WTC11 (cell line): ENCODE measurements at regions not wholly inside any gene's neighbourhood (a gene's known extent, or its start where the extent isn't known, plus 50 kb on each side); places are given as distances from the start of the nearest gene placed in this dataset.

ENCODE experiments used
- ATAC-seq: fragments of 200-7000 bp; cut with Tn5 transposase; 2 replicates; pipeline ENCODE4 v1.10.0; 2021; ENCODE audit warnings: mild to moderate bottlenecking, moderate library complexity
- CTCF ChIA-PET: fragments of 300-600 bp; sonication (Branson Sonifier 250); formaldehyde crosslinking; loops from one replicate; lab custom pipeline; 2021; ENCODE audit warnings: antibody characterized with exemption; lab: Charles Lee
- POLR2A ChIA-PET: fragments of 350-600 bp; sonication (Branson Sonifier 250); formaldehyde crosslinking; loops from one replicate; lab custom pipeline; 2021; ENCODE audit warnings: antibody characterized with exemption; lab: Charles Lee
- DNase-seq: peaks from one replicate; pipeline ENCODE4 v3.0.0; 2021; ENCODE audit warnings: low spot score
- H3K27ac Mint-ChIP-seq: 2 replicates; pipeline ENCODE4 v1.8.0; 2021; ENCODE audit warnings: mixed read lengths
- H3K27me3 Mint-ChIP-seq: 2 replicates; pipeline ENCODE4 v1.8.0; 2021; ENCODE audit warnings: low read depth, mild to moderate bottlenecking, moderate library complexity, mixed read lengths
- H3K36me3 Mint-ChIP-seq: 2 replicates; pipeline ENCODE4 v1.8.0; 2021; ENCODE audit warnings: mixed read lengths
- H3K4me1 Mint-ChIP-seq: 2 replicates; pipeline ENCODE4 v1.8.0; 2022; ENCODE audit warnings: mixed read lengths
- H3K4me3 Mint-ChIP-seq: 2 replicates; pipeline ENCODE4 v1.8.0; 2021; ENCODE audit warnings: mild to moderate bottlenecking, moderate library complexity, mixed read lengths
- H3K9me3 Mint-ChIP-seq: 2 replicates; pipeline ENCODE4 v1.8.0; 2021; ENCODE audit warnings: mixed read lengths
- CDX4 ChIP-seq: fragments of 250-450 bp; sonication (Bioruptor Pico); IDR thresholded peaks from 2 replicates; pipeline ENCODE4 v1.9.0; 2021; ENCODE audit warnings: moderate library complexity, mild to moderate bottlenecking, inconsistent platforms, borderline replicate concordance
- CREB1 ChIP-seq: sonication (generic); formaldehyde crosslinking; IDR thresholded peaks from 2 replicates; pipeline ENCODE4 v1.8.0; 2023; ENCODE audit warnings: mild to moderate bottlenecking, missing genetic modification reagents
- EMX1 ChIP-seq: fragments of 250-450 bp; sonication (Bioruptor Pico); IDR thresholded peaks from 2 replicates; pipeline ENCODE4 v1.8.0; 2021; ENCODE audit warnings: mild to moderate bottlenecking
- ERG ChIP-seq: fragments of 250-450 bp; sonication (Bioruptor Pico); IDR thresholded peaks from 2 replicates; pipeline ENCODE4 v1.8.0; 2021; ENCODE audit warnings: mild to moderate bottlenecking
- ESRRA ChIP-seq: sonication (generic); formaldehyde crosslinking; IDR thresholded peaks from 2 replicates; pipeline ENCODE4 v1.8.1; 2022; ENCODE audit warnings: mild to moderate bottlenecking, missing genetic modification reagents, borderline replicate concordance
- GABPB1 ChIP-seq: sonication (generic); formaldehyde crosslinking; IDR thresholded peaks from 2 replicates; pipeline ENCODE4 v1.8.1; 2023; ENCODE audit warnings: mild to moderate bottlenecking, missing genetic modification reagents
- GRHL2 ChIP-seq: fragments of 250-450 bp; sonication (Bioruptor Pico); IDR thresholded peaks from 2 replicates; pipeline ENCODE4 v1.8.0; 2022; ENCODE audit warnings: mild to moderate bottlenecking, moderate library complexity; ENCODE audit not compliant: insufficient replicate concordance, severe bottlenecking
- NFE2L1 ChIP-seq: sonication (generic); formaldehyde crosslinking; IDR thresholded peaks from 2 replicates; pipeline ENCODE4 v1.8.1; 2023; ENCODE audit warnings: missing genetic modification reagents
- NFYB ChIP-seq: sonication (generic); formaldehyde crosslinking; conservative IDR thresholded peaks from 2 replicates; pipeline ENCODE4 v1.8.0; 2022; ENCODE audit warnings: low read depth, missing genetic modification reagents
- NR2C2 ChIP-seq: sonication (generic); formaldehyde crosslinking; IDR thresholded peaks from 2 replicates; pipeline ENCODE4 v1.8.0; 2022; ENCODE audit warnings: mild to moderate bottlenecking, missing genetic modification reagents
- OVOL2 ChIP-seq: fragments of 250-450 bp; sonication (Bioruptor Pico); IDR thresholded peaks from 2 replicates; pipeline ENCODE4 v1.9.0; 2021; ENCODE audit warnings: mild to moderate bottlenecking, borderline replicate concordance
- RELA ChIP-seq: sonication (generic); formaldehyde crosslinking; IDR thresholded peaks from 2 replicates; pipeline ENCODE4 v1.8.1; 2022; ENCODE audit warnings: missing genetic modification reagents, mild to moderate bottlenecking, borderline replicate concordance
- SMAD3 ChIP-seq: sonication (generic); formaldehyde crosslinking; IDR thresholded peaks from 2 replicates; pipeline ENCODE4 v1.8.0; 2022; ENCODE audit warnings: missing genetic modification reagents, mild to moderate bottlenecking, borderline replicate concordance
- TCF7 ChIP-seq: sonication (generic); formaldehyde crosslinking; IDR thresholded peaks from 2 replicates; pipeline ENCODE4 v1.8.0; 2022; ENCODE audit warnings: mild to moderate bottlenecking, low read depth, missing genetic modification reagents, moderate library complexity
- TP53 ChIP-seq: sonication (generic); formaldehyde crosslinking; IDR thresholded peaks from 2 replicates; pipeline ENCODE4 v1.8.1; 2023; ENCODE audit warnings: mild to moderate bottlenecking, missing genetic modification reagents
- ZBTB43 ChIP-seq: sonication (generic); formaldehyde crosslinking; IDR thresholded peaks from 2 replicates; pipeline ENCODE4 v1.8.1; 2023; ENCODE audit warnings: mild to moderate bottlenecking, missing genetic modification reagents
- ZNF396 ChIP-seq: fragments of 250-450 bp; sonication (Bioruptor Pico); IDR thresholded peaks from 2 replicates; pipeline ENCODE4 v1.8.0; 2021; ENCODE audit warnings: mild to moderate bottlenecking, moderate library complexity, borderline replicate concordance
- ZNF423 ChIP-seq: fragments of 250-450 bp; sonication (Bioruptor Pico); IDR thresholded peaks from 2 replicates; pipeline ENCODE4 v2.1.2; 2022; ENCODE audit warnings: mild to moderate bottlenecking, moderate library complexity
- TF ChIP-seq, protein P1 (sequence below): sonication (generic); formaldehyde crosslinking; IDR thresholded peaks from 2 replicates; pipeline ENCODE4 v1.8.0; 2022; ENCODE audit warnings: mild to moderate bottlenecking, missing genetic modification reagents
- TF ChIP-seq, protein P2 (sequence below): sonication (generic); formaldehyde crosslinking; IDR thresholded peaks from 2 replicates; pipeline ENCODE4 v1.8.0; 2023; ENCODE audit warnings: missing genetic modification reagents
- TF ChIP-seq, protein P3 (sequence below): sonication (generic); formaldehyde crosslinking; conservative IDR thresholded peaks from 2 replicates; pipeline ENCODE4 v1.8.1; 2022; ENCODE audit warnings: mild to moderate bottlenecking, missing genetic modification reagents
- TF ChIP-seq, protein P4 (sequence below): sonication (generic); formaldehyde crosslinking; IDR thresholded peaks from 2 replicates; pipeline ENCODE4 v1.8.1; 2022; ENCODE audit warnings: low read depth, mild to moderate bottlenecking, moderate library complexity, missing genetic modification reagents, borderline replicate concordance
- TF ChIP-seq, protein P5 (sequence below): sonication (generic); formaldehyde crosslinking; IDR thresholded peaks from 2 replicates; pipeline ENCODE4 v1.8.0; 2022; ENCODE audit warnings: mild to moderate bottlenecking, missing genetic modification reagents

- Mint-ChIP-seq H3K4me3 (no peak overlapping the region), H3K27ac (no peak overlapping the region), H3K27me3 (no peaks in the 10 kb centered on the region), H3K4me1 (peaks cover 6% of the 10 kb centered on the region; the same call in 1 of the 2 replicates), H3K9me3 (peaks cover 12% of the 10 kb centered on the region), H3K36me3 (peaks cover 8% of the 10 kb centered on the region; the same call in 1 of the 2 replicates)
- DNase-seq (no peak), ATAC-seq (no peak)
- no peak for TF ChIP-seq GRHL2
- TF ChIP-seq, protein P1, sequence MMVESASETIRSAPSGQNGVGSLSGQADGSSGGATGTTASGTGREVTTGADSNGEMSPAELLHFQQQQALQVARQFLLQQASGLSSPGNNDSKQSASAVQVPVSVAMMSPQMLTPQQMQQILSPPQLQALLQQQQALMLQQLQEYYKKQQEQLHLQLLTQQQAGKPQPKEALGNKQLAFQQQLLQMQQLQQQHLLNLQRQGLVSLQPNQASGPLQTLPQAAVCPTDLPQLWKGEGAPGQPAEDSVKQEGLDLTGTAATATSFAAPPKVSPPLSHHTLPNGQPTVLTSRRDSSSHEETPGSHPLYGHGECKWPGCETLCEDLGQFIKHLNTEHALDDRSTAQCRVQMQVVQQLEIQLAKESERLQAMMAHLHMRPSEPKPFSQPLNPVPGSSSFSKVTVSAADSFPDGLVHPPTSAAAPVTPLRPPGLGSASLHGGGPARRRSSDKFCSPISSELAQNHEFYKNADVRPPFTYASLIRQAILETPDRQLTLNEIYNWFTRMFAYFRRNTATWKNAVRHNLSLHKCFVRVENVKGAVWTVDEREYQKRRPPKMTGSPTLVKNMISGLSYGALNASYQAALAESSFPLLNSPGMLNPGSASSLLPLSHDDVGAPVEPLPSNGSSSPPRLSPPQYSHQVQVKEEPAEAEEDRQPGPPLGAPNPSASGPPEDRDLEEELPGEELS (CRISPR knock-in tag), result no peak
- POLR2A ChIA-PET, result no interaction called here
- CTCF ChIA-PET, result no interaction called here
These were observed 341.8 kb downstream of the FSCB start for GRCh38 chr14:44165286-44165685.

DNA sequence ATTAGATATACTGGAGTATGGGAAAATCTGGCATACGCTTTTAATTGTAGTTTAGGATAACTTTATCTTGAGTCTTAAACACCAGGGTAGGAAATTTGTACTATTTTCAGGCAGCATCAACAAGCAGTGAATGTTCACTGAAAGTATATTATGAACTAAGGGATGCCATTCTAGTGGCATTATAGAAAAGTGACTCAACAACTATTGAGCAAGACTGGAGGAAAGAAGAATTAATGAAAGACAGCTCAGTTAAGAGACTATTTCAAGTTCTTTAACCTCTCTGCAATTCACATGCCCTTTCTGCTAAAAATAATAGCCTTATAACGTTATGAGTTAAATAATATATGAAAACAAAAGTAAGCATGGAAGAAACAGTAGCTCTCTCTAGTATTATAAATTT lies 343.1 kb downstream of the FSCB start:
- Mint-ChIP-seq H3K4me3 (no peak overlapping the region), H3K27me3 (no peaks in the 10 kb centered on the region), H3K27ac (no peak overlapping the region), H3K36me3 (peaks cover 8% of the 10 kb centered on the region; the same call in 1 of the 2 replicates), H3K4me1 (peaks cover 6% of the 10 kb centered on the region; the same call in 1 of the 2 replicates), H3K9me3 (peaks cover 12% of the 10 kb centered on the region)
- ATAC-seq (no peak), DNase-seq (no peak)
- ChIA-PET CTCF (no interaction called here), POLR2A (no interaction called here)
- TF ChIP-seq TCF7 (no peak), ZBTB43 (no peak), OVOL2 (CRISPR knock-in tag) (no peak), ZNF396 (CRISPR knock-in tag) (no peak), RELA (CRISPR knock-in tag) (no peak), EMX1 (CRISPR knock-in tag) (no peak), GABPB1 (CRISPR knock-in tag) (no peak)
- TF ChIP-seq, protein P2, sequence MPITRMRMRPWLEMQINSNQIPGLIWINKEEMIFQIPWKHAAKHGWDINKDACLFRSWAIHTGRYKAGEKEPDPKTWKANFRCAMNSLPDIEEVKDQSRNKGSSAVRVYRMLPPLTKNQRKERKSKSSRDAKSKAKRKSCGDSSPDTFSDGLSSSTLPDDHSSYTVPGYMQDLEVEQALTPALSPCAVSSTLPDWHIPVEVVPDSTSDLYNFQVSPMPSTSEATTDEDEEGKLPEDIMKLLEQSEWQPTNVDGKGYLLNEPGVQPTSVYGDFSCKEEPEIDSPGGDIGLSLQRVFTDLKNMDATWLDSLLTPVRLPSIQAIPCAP, result no peak
- TF ChIP-seq, protein P3, sequence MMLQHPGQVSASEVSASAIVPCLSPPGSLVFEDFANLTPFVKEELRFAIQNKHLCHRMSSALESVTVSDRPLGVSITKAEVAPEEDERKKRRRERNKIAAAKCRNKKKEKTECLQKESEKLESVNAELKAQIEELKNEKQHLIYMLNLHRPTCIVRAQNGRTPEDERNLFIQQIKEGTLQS, result no peak

- TF ChIP-seq SMAD3 (CRISPR knock-in tag), result no peak
- no peak for TF ChIP-seq ZNF396 (CRISPR knock-in tag)
- TF ChIP-seq ERG (CRISPR knock-in tag), result no peak
- TF ChIP-seq CDX4 (CRISPR knock-in tag), result no peak
- TF ChIP-seq ZNF423, result no peak
- TF ChIP-seq, protein P4, sequence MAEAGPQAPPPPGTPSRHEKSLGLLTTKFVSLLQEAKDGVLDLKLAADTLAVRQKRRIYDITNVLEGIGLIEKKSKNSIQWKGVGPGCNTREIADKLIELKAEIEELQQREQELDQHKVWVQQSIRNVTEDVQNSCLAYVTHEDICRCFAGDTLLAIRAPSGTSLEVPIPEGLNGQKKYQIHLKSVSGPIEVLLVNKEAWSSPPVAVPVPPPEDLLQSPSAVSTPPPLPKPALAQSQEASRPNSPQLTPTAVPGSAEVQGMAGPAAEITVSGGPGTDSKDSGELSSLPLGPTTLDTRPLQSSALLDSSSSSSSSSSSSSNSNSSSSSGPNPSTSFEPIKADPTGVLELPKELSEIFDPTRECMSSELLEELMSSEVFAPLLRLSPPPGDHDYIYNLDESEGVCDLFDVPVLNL (CRISPR knock-in tag), result no peak
- no peak for TF ChIP-seq NFYB (CRISPR knock-in tag)
- TF ChIP-seq, protein P5, sequence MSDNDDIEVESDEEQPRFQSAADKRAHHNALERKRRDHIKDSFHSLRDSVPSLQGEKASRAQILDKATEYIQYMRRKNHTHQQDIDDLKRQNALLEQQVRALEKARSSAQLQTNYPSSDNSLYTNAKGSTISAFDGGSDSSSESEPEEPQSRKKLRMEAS (CRISPR knock-in tag), result no peak
- TF ChIP-seq TP53, result no peak
- TF ChIP-seq CREB1 (CRISPR knock-in tag), result no peak
- no peak for TF ChIP-seq NFE2L1 (CRISPR knock-in tag)
- no peak for TF ChIP-seq GRHL2
- TF ChIP-seq, protein P1 (CRISPR knock-in tag), result no peak
- TF ChIP-seq ESRRA (CRISPR knock-in tag), result no peak
- no peak for TF ChIP-seq NR2C2 (CRISPR knock-in tag)
- H3K27me3 Mint-ChIP-seq, result no peaks in the 10 kb centered on the region
- ChIA-PET POLR2A (no interaction called here), CTCF (no interaction called here)
- H3K9me3 Mint-ChIP-seq, result peaks cover 19% of the 10 kb centered on the region
- DNase-seq, result no peak
- no peak for ATAC-seq
- H3K36me3 Mint-ChIP-seq, result peaks cover 8% of the 10 kb centered on the region; the same call in 1 of the 2 replicates
- no peak overlapping the region for H3K27ac Mint-ChIP-seq
- H3K4me3 Mint-ChIP-seq, result no peak overlapping the region
- H3K4me1 Mint-ChIP-seq, result peaks cover 6% of the 10 kb centered on the region; the same call in 1 of the 2 replicates
These were observed 344.9 kb downstream of the FSCB start for GRCh38 chr14:44162197-44162596.
